ENCODE measurements at regions not wholly inside any gene's neighbourhood (a gene's known extent, or its start where the extent isn't known, plus 50 kb on each side); places are given as distances from the start of the nearest gene placed in this dataset.

- TF ChIP-seq CTCF (IDR thresholded peaks at IDR 0.05): no peak
- TF ChIP-seq POLR2A (IDR thresholded peaks at IDR 0.05): no peak
- no peak for TF ChIP-seq POLR2AphosphoS5 (IDR thresholded peaks at IDR 0.05)
- TF ChIP-seq EP300 (IDR thresholded peaks at IDR 0.05): no peak
These were observed 74.3 kb upstream of the PHACTR2 start for GRCh38 chr6:143603455-143603854.
